RWPE1 (cell line): ENCODE measurements at regions not wholly inside any gene's neighbourhood (a gene's known extent, or its start where the extent isn't known, plus 50 kb on each side); places are given as distances from the start of the nearest gene placed in this dataset.

Source experiments
- CTCF ChIA-PET: fragments of 350-600 bp; sonication (Branson Sonifier 250); formaldehyde crosslinking; extraction: SDS; loops from one replicate; lab custom pipeline; 2021; lab: Yijun Ruan, JAX
- POLR2A ChIA-PET: fragments of 400-600 bp; formaldehyde crosslinking; extraction: SDS; loops from one replicate; lab custom pipeline; 2020; ENCODE audit warnings: antibody characterized with exemption; ENCODE audit not compliant: low non-redundant PET; lab: Yijun Ruan, JAX
- DNase-seq: peaks from one replicate; pipeline ENCODE4 v3.0.0; 2012; ENCODE audit warnings: low spot score
- H3K27ac ChIP-seq: fragments of 450-650 bp; 2 replicates; pipeline ENCODE4 v1.5.1; 2017
- TF ChIP-seq, protein P1 (sequence below): fragments of 450-650 bp; conservative IDR thresholded peaks from 2 replicates; pipeline ENCODE4 v1.5.1; 2017; ENCODE audit warnings: low read depth, mild to moderate bottlenecking

GRCh38 chr17:79224903-79225302 is 150.3 kb downstream of the ENGASE start:
- TF ChIP-seq, protein P1, sequence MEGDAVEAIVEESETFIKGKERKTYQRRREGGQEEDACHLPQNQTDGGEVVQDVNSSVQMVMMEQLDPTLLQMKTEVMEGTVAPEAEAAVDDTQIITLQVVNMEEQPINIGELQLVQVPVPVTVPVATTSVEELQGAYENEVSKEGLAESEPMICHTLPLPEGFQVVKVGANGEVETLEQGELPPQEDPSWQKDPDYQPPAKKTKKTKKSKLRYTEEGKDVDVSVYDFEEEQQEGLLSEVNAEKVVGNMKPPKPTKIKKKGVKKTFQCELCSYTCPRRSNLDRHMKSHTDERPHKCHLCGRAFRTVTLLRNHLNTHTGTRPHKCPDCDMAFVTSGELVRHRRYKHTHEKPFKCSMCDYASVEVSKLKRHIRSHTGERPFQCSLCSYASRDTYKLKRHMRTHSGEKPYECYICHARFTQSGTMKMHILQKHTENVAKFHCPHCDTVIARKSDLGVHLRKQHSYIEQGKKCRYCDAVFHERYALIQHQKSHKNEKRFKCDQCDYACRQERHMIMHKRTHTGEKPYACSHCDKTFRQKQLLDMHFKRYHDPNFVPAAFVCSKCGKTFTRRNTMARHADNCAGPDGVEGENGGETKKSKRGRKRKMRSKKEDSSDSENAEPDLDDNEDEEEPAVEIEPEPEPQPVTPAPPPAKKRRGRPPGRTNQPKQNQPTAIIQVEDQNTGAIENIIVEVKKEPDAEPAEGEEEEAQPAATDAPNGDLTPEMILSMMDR, result no peak
- ChIA-PET POLR2A (no interaction called here), CTCF (no interaction called here)
- no peak overlapping the region for H3K27ac ChIP-seq
- no peak for DNase-seq

DNA sequence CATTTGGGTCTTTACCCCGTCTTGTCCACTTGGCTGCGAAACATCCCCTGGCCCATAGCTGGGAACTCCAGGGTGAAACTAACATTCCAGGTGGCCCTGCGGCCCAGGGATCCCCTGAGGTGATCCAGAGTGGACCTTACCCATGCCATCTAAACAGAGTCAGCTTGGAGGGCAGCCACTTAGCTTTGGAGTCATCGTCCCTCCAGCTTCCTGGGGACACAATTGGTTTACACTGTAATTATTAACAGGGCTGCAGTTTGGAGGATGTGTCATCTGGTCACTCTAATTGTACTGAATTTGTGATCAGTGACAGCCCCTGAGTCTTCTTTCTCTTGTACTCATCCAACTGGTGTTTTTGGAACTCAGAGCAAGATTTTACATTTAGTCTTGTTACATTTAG is 149.9 kb downstream of the ENGASE start:
- no peak overlapping the region for H3K27ac ChIP-seq
- ChIA-PET CTCF (no interaction called here), POLR2A (no interaction called here)
- DNase-seq, result no peak
- TF ChIP-seq, protein P1, result no peak

GRCh38 chr17:79223953-79224352 is 149.3 kb downstream of the ENGASE start:
- POLR2A ChIA-PET, result no interaction called here
- DNase-seq, result no peak
- H3K27ac ChIP-seq, result no peak overlapping the region
- CTCF ChIA-PET, result no interaction called here
- TF ChIP-seq, protein P1, result no peak

- CTCF ChIA-PET, result no interaction called here
- TF ChIP-seq, protein P1, result no peak
- POLR2A ChIA-PET, result no interaction called here
- H3K27ac ChIP-seq, result no peak overlapping the region
- DNase-seq, result no peak
These were observed 148.8 kb downstream of the ENGASE start for GRCh38 chr17:79223471-79223870.

GRCh38 chr17:79221597-79221996 is 147.0 kb downstream of the ENGASE start:
- DNase-seq, result no peak
- TF ChIP-seq, protein P1, result no peak
- POLR2A ChIA-PET, result no interaction called here
- H3K27ac ChIP-seq, result peak overlapping the region; percentile 56
- CTCF ChIA-PET, result interaction anchor here (0.6 kb wide), 1 partner anchor 177 kb away, joined by 3 read pairs; no protein-coding TSS in a partner anchor

- POLR2A ChIA-PET, result no interaction called here
- CTCF ChIA-PET, result no interaction called here
- no peak for DNase-seq
- TF ChIP-seq, protein P1, result no peak
- H3K27ac ChIP-seq, result peak overlapping the region; percentile 56
These were observed 146.2 kb downstream of the ENGASE start for GRCh38 chr17:79220713-79221291.
